Neuron (in vitro differentiated cells): ENCODE measurements at regions not wholly inside any gene's neighbourhood (a gene's known extent, or its start where the extent isn't known, plus 50 kb on each side); places are given as distances from the start of the nearest gene placed in this dataset.
"Not testable (repeated sequence)": the region's sequence is repeated elsewhere in the genome, so short reads cannot be mapped to it uniquely, and the experiment has no call there.

Source experiments
- H2AFZ ChIP-seq: one replicate; pipeline ENCODE4 v1.6.1; 2013; ENCODE audit warnings: low read depth, mild to moderate bottlenecking, inconsistent platforms, low read length, moderate library complexity
- H3K27me3 ChIP-seq: one replicate; pipeline ENCODE4 v1.6.1; 2013; ENCODE audit warnings: low read length; ENCODE audit not compliant: insufficient read depth
- H3K36me3 ChIP-seq: one replicate; pipeline ENCODE4 v1.6.1; 2013; ENCODE audit warnings: low read length; ENCODE audit not compliant: insufficient read depth
- H3K4me1 ChIP-seq: one replicate; pipeline ENCODE4 v1.6.1; 2013; ENCODE audit warnings: low read length; ENCODE audit not compliant: insufficient read depth
- H3K4me3 ChIP-seq: 2 replicates; pipeline ENCODE4 v1.5.1; 2013; ENCODE audit warnings: mild to moderate bottlenecking, low read length, moderate library complexity
- H3K9me3 ChIP-seq: one replicate; pipeline ENCODE4 v1.6.1; 2013; ENCODE audit warnings: low read length

DNA sequence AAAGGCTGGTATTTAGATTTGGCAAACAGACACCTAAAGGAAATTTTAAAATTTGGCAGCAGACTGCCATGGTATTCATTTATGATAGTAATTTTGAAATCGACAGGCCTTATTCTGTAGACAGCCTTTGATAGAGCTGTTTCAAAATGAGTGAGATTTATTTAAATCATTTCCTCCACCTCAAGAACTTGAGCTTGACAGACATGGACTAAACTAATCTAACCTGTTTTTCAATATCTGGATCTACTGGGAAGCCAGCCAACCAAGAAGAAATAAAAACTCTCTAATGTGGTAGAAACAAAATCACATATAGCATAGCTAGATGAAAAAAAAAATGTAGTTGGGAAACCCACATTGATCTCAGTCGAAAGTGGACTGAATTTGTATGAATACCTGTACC lies 56.9 kb upstream of the RASA1 start:
- H3K27me3 ChIP-seq, result no peaks in the 10 kb centered on the region
- H3K4me1 ChIP-seq, result no peaks in the 10 kb centered on the region
- H3K9me3 ChIP-seq, result no peaks in the 10 kb centered on the region
- H3K36me3 ChIP-seq, result no peaks in the 10 kb centered on the region
- H3K4me3 ChIP-seq, result no peak overlapping the region
- no peak overlapping the region for H2AFZ ChIP-seq

- no peaks in the 10 kb centered on the region for H3K36me3 ChIP-seq
- no peaks in the 10 kb centered on the region for H3K9me3 ChIP-seq
- H3K4me3 ChIP-seq, result no peak overlapping the region
- H2AFZ ChIP-seq, result no peak overlapping the region
- no peaks in the 10 kb centered on the region for H3K27me3 ChIP-seq
- no peaks in the 10 kb centered on the region for H3K4me1 ChIP-seq
These were observed 56.0 kb upstream of the RASA1 start for GRCh38 chr5:87211676-87212075.

GRCh38 chr5:87212183-87212582 lies 55.5 kb upstream of the RASA1 start:
- H3K36me3 ChIP-seq, H3K9me3 ChIP-seq: not testable (repeated sequence)

DNA sequence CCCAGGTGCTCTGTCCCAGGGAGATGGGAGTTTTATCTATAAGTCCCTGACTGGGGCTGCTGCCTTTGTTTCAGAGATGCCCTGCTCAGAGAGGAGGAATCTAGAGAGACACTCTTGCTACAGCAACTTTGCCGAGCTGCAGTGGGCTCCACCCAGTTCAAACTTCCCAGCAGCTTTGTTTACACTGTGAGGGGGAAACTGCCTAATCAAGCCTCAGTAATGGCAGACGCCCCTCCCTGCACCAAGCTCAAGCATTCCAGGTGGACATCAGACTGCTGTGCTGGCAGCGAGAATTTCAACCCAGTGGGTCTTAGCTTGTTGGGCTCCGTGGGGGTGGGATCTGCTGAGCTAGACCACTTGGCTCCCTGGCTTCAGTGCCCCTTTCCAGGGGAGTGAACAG lies 50.2 kb upstream of the RASA1 start:
- H2AFZ ChIP-seq, H3K9me3 ChIP-seq, H3K27me3 ChIP-seq, H3K4me1 ChIP-seq, H3K36me3 ChIP-seq, H3K4me3 ChIP-seq: not testable (repeated sequence)

More at GRCh38 chr5:87212183-87212582, 55.5 kb upstream of the RASA1 start:
- H3K4me3 ChIP-seq, H3K27me3 ChIP-seq, H3K4me1 ChIP-seq, H2AFZ ChIP-seq: not testable (repeated sequence)
